IgD-negative memory B cell (primary cell): ENCODE measurements at regions not wholly inside any gene's neighbourhood (a gene's known extent, or its start where the extent isn't known, plus 50 kb on each side); places are given as distances from the start of the nearest gene placed in this dataset.
A peak's percentile ranks its signal among the peaks of the same experiment; 100 is the strongest.

ENCODE experiments used
- H3K27ac Mint-ChIP-seq, 3 donors: one replicate each; pipeline ENCODE4 v1.8.0; 2020 to 2022; ENCODE audit warnings: mild to moderate bottlenecking in 3 of 3, mixed read lengths in 3 of 3, moderate library complexity in 1 of 3
- H3K27me3 Mint-ChIP-seq: one replicate; pipeline ENCODE4 v1.8.0; 2021; ENCODE audit warnings: mixed read lengths
- H3K36me3 Mint-ChIP-seq: one replicate; pipeline ENCODE4 v1.8.0; 2020; ENCODE audit warnings: mild to moderate bottlenecking, mixed read lengths
- H3K4me1 Mint-ChIP-seq, 3 donors: one replicate each; pipeline ENCODE4 v1.8.0; 2020 to 2022; ENCODE audit warnings: mixed read lengths in 3 of 3, mild to moderate bottlenecking in 1 of 3
- H3K4me3 Mint-ChIP-seq, 4 donors: one replicate each; pipeline ENCODE4 v1.8.0; 2020 to 2022; ENCODE audit warnings: mild to moderate bottlenecking in 4 of 4, mixed read lengths in 4 of 4, moderate library complexity in 3 of 4
- H3K9me3 Mint-ChIP-seq, 3 donors: one replicate each; pipeline ENCODE4 v1.8.0; 2020 to 2021; ENCODE audit warnings: mixed read lengths in 3 of 3, mild to moderate bottlenecking in 1 of 3

DNA sequence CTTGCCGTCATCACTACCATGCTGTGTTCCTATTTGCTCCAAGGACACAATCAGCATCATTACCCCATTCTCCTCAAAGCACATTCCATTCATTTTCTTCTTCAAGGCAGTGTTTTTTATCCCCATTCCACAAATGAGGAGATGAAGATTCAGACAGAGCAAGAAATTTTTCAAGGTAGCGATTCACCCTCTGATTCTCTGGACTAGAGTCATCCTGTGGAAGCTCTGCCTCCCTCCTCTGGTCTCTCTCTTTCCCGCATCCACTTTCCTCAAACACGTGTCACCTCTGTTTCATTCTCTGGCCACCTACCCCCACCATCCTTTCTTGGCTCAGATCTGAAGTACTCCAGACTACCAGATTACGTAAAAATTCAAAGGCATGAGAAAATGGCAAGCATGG lies 297.9 kb downstream of the SOX11 start:
- Mint-ChIP-seq H3K4me1 (no peaks in the 10 kb centered on the region), H3K27ac (no peak overlapping the region), H3K27me3 (no peaks in the 10 kb centered on the region), H3K9me3 (no peaks in the 10 kb centered on the region), H3K4me3 (no peak overlapping the region), H3K36me3 (no peaks in the 10 kb centered on the region)

- no peaks in the 10 kb centered on the region for H3K4me1 Mint-ChIP-seq
These were observed 299.3 kb downstream of the SOX11 start for GRCh38 chr2:5991305-5991968.

DNA sequence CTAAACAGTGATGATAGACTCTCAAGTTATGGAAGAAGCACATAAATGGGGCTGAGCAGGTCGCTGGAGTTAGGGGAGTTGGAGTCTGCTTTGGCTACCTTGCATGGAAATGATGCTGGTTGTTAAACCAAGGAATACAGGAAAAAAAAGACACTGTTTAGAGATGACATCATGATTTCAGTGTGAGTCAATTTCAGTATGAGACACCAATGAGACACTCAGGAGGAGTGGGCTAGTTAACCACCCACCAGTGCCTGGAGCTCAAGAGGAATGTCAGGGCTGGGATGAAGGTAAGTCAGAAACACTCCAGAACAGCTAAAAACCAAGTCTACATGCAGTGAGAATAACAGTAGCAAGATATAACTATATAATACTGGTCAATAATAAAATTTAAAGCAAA lies 303.6 kb downstream of the SOX11 start:
- H3K36me3 Mint-ChIP-seq: no peaks in the 10 kb centered on the region
- peaks cover 0 to 1% (median 0%) of the 10 kb centered on the region in 3 donors for H3K9me3 Mint-ChIP-seq

More at GRCh38 chr2:5991305-5991968, 299.3 kb downstream of the SOX11 start:
- Mint-ChIP-seq H3K27me3 (no peaks in the 10 kb centered on the region), H3K36me3 (no peaks in the 10 kb centered on the region), H3K4me3 (no peak overlapping the region), H3K9me3 (no peaks in the 10 kb centered on the region), H3K27ac (no peak overlapping the region)

GRCh38 chr2:6008186-6008585 lies 316.0 kb downstream of the SOX11 start:
- Mint-ChIP-seq H3K27me3 (no peaks in the 10 kb centered on the region), H3K27ac (no peak overlapping the region), H3K4me1 (no peaks in the 10 kb centered on the region), H3K9me3 (peaks cover 0 to 2% (median 0%) of the 10 kb centered on the region in 3 donors), H3K4me3 (peak overlapping the region in 1 of 4 donors; percentile 13), H3K36me3 (no peaks in the 10 kb centered on the region)

More for the DNA sequence above, 303.6 kb downstream of the SOX11 start:
- Mint-ChIP-seq H3K4me1 (no peaks in the 10 kb centered on the region), H3K4me3 (no peak overlapping the region), H3K27me3 (peaks cover under 1% of the 10 kb centered on the region), H3K27ac (no peak overlapping the region)

DNA sequence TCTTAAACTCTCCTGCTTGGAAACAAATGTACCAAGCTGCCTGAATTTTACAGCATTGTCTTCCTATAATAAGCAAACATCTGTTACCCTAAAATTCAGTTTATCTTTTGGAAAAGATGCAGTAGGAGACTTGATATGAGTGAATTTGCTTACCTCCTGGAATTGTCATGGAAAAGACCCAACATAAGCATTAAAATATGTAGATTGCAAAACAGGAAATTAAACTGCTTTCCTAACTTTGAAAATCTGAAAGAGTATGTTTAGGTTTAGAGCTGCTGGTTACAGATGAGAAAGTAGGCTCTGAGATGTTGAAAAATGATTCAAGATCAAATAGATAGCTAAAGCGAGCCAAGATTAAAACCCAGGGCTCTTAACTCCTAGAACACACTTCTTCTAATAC lies 316.5 kb downstream of the SOX11 start:
- Mint-ChIP-seq H3K4me1 (no peaks in the 10 kb centered on the region), H3K36me3 (no peaks in the 10 kb centered on the region), H3K4me3 (no peak overlapping the region), H3K9me3 (peaks cover 0 to 2% (median 0%) of the 10 kb centered on the region in 3 donors), H3K27ac (no peak overlapping the region), H3K27me3 (no peaks in the 10 kb centered on the region)

DNA sequence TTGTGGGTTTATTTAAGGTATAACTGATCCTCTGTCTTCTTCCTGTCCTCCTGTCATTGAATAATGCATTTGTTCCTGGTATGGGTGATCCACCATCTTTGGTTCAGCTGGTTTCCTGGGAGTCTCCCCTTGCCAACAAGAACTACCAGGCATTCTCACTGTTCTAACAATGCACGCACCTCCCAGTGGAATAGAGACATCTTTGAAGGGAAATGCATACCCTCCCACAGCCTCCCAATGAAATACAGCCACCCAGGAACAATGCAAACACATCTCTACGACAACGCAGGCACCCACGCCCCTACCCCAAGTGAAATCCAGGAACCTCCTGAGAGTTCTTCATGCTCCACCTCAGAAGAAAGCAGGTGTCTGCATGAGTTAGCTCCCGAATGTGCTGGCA lies 318.0 kb downstream of the SOX11 start:
- Mint-ChIP-seq H3K9me3 (peaks cover 0 to 2% (median 0%) of the 10 kb centered on the region in 3 donors), H3K27me3 (no peaks in the 10 kb centered on the region), H3K27ac (no peak overlapping the region), H3K36me3 (no peaks in the 10 kb centered on the region), H3K4me3 (no peak overlapping the region), H3K4me1 (no peaks in the 10 kb centered on the region)

DNA sequence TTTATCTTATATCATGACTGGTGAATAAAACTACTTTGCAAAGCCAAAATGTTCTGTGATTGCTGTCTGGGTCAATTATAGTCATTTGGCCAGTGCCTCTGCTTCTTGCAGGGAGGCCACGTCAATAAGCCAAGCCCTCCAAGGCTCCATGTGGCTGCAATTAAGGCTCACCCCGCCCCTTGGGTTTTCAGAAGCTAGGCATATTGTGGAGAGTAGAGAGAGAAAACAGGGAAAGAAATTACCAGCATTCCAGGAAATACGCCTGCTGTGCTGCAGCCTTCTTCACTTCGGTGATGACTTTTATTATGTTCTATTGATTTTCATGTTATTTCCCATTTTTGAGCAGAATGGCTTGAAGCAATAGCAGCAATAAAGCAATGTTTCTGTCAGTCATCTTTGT lies 319.7 kb downstream of the SOX11 start:
- Mint-ChIP-seq H3K27ac (no peak overlapping the region), H3K4me3 (no peak overlapping the region), H3K36me3 (no peaks in the 10 kb centered on the region), H3K9me3 (peaks cover 0 to 1% (median 0%) of the 10 kb centered on the region in 3 donors), H3K4me1 (no peaks in the 10 kb centered on the region), H3K27me3 (no peaks in the 10 kb centered on the region)

DNA sequence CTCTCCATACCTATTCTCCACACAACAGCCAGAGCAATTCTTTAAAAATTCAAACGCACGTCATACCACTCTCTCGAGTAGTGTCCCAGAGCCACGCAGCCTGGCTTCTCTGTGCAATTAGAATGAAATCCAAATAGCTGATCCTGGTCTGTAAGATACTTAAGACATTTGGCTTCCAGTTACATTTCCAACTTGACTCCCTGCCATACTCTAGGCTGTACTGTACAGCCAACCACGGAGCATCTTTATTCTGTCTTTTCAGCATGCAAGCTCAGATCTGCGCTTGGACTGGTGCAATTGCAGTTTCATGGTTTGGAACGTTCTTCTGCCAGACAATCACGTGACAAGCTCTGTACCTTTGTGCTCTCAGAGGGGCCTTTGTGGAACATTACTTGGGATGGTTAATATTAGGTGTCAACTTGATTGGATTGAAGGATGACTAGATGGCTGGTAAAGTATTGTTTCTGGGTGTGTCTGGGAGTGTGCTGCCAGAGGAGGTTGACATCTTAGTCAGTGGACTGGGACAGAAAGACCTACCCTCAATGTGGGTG lies 325.6 kb downstream of the SOX11 start:
- Mint-ChIP-seq H3K4me1 (no peaks in the 10 kb centered on the region), H3K36me3 (no peaks in the 10 kb centered on the region), H3K27ac (no peak overlapping the region), H3K27me3 (no peaks in the 10 kb centered on the region), H3K4me3 (no peak overlapping the region), H3K9me3 (peaks cover 0 to 4% (median 2%) of the 10 kb centered on the region in 3 donors)

GRCh38 chr2:6024229-6024628 lies 332.0 kb downstream of the SOX11 start:
- Mint-ChIP-seq H3K27me3 (no peaks in the 10 kb centered on the region), H3K27ac (no peak overlapping the region), H3K4me1 (peaks cover 0 to 2% (median 0%) of the 10 kb centered on the region in 3 donors), H3K9me3 (peaks cover 0 to 5% (median 2%) of the 10 kb centered on the region in 3 donors), H3K36me3 (peaks cover 2% of the 10 kb centered on the region), H3K4me3 (no peak overlapping the region)

DNA sequence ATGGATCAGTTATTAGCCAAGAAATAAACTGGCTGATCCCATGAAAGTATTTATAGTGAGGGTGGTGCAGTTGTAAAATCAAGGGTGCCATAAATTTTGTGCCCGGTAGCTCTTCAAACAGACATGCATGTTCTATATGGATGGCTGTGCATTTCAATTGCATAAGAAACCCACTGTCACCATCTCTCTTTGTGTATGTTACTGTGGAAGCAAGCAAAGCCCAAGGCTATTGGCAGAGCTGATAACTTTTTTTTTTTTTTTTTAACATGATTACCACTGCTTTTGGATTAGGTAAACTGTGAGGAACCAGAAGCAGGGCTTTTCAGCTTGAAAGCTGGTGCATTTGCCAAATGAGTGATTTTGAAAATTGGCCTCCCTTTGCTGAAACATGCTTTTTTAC lies 332.6 kb downstream of the SOX11 start:
- H3K36me3 Mint-ChIP-seq: peaks cover 2% of the 10 kb centered on the region
- peaks cover 0 to 2% (median 0%) of the 10 kb centered on the region in 3 donors for H3K4me1 Mint-ChIP-seq
- no peaks in the 10 kb centered on the region for H3K27me3 Mint-ChIP-seq
- H3K4me3 Mint-ChIP-seq: no peak overlapping the region
- peaks cover 0 to 5% (median 2%) of the 10 kb centered on the region in 3 donors for H3K9me3 Mint-ChIP-seq
- H3K27ac Mint-ChIP-seq: no peak overlapping the region

GRCh38 chr2:6025391-6025790 lies 333.2 kb downstream of the SOX11 start:
- H3K27ac Mint-ChIP-seq: no peak overlapping the region
- peaks cover 2% of the 10 kb centered on the region for H3K36me3 Mint-ChIP-seq
- no peaks in the 10 kb centered on the region for H3K27me3 Mint-ChIP-seq
- H3K4me3 Mint-ChIP-seq: no peak overlapping the region
- peaks cover 0 to 5% (median 2%) of the 10 kb centered on the region in 3 donors for H3K9me3 Mint-ChIP-seq
- H3K4me1 Mint-ChIP-seq: peaks cover 0 to 2% (median 0%) of the 10 kb centered on the region in 3 donors

- Mint-ChIP-seq H3K9me3 (peaks cover 0 to 2% (median 1%) of the 10 kb centered on the region in 3 donors), H3K4me1 (peaks cover 0 to 2% (median 0%) of the 10 kb centered on the region in 3 donors), H3K27ac (no peak overlapping the region), H3K27me3 (no peaks in the 10 kb centered on the region), H3K4me3 (no peak overlapping the region), H3K36me3 (peaks cover 2% of the 10 kb centered on the region)
These were observed 334.9 kb downstream of the SOX11 start for GRCh38 chr2:6027066-6027465.

- H3K9me3 Mint-ChIP-seq: peaks cover 0 to 5% (median 2%) of the 10 kb centered on the region in 3 donors
- peaks cover 0 to 2% (median 0%) of the 10 kb centered on the region in 3 donors for H3K4me1 Mint-ChIP-seq
- no peaks in the 10 kb centered on the region for H3K27me3 Mint-ChIP-seq
- no peak overlapping the region for H3K27ac Mint-ChIP-seq
- peaks cover 2% of the 10 kb centered on the region for H3K36me3 Mint-ChIP-seq
- no peak overlapping the region for H3K4me3 Mint-ChIP-seq
These were observed 339.1 kb downstream of the SOX11 start for GRCh38 chr2:6031200-6031867.

- H3K27me3 Mint-ChIP-seq: no peaks in the 10 kb centered on the region
- H3K27ac Mint-ChIP-seq: no peak overlapping the region
- H3K4me3 Mint-ChIP-seq: no peak overlapping the region
- H3K36me3 Mint-ChIP-seq: no peaks in the 10 kb centered on the region
- H3K9me3 Mint-ChIP-seq: peaks cover 3 to 5% (median 4%) of the 10 kb centered on the region in 3 donors
- H3K4me1 Mint-ChIP-seq: no peaks in the 10 kb centered on the region
These were observed 344.0 kb downstream of the SOX11 start for GRCh38 chr2:6036211-6036610.

GRCh38 chr2:6043238-6043637 lies 351.1 kb downstream of the SOX11 start:
- no peak overlapping the region for H3K27ac Mint-ChIP-seq
- H3K4me3 Mint-ChIP-seq: no peak overlapping the region
- H3K36me3 Mint-ChIP-seq: no peaks in the 10 kb centered on the region
- H3K27me3 Mint-ChIP-seq: no peaks in the 10 kb centered on the region
- H3K9me3 Mint-ChIP-seq: peaks cover 0 to 6% (median 3%) of the 10 kb centered on the region in 3 donors
- H3K4me1 Mint-ChIP-seq: no peaks in the 10 kb centered on the region
